Thyroid gland (tissue), 4 donors: ENCODE measurements at regions not wholly inside any gene's neighbourhood (a gene's known extent, or its start where the extent isn't known, plus 50 kb on each side); places are given as distances from the start of the nearest gene placed in this dataset.

Experiments
- DNase-seq, 2 donors: peaks; one replicate each; pipeline ENCODE4 v3.0.0-alpha.2; 2019
- H3K27ac ChIP-seq, 3 donors: fragments of 200-600 bp; sonication (generic); 1 replicate in 2 of 3; 2 replicates in 1 of 3; pipeline ENCODE4 v1.5.1; 2016 to 2019; ENCODE audit warnings: mild to moderate bottlenecking in 1 of 3, moderate library complexity in 1 of 3
- H3K27me3 ChIP-seq: fragments of 200-600 bp; sonication (generic); one replicate; pipeline ENCODE4 v1.5.1; 2019
- H3K36me3 ChIP-seq, 2 donors: fragments of 200-600 bp; sonication (generic); one replicate each; pipeline ENCODE4 v1.5.1; 2016 to 2019
- H3K4me1 ChIP-seq, 2 donors: fragments of 200-600 bp; sonication (generic); one replicate each; pipeline ENCODE4 v1.5.1; 2017 to 2019
- H3K4me3 ChIP-seq, 3 donors: fragments of 200-600 bp; sonication (generic); replicated peaks in 1 of 3; 1 replicate in 2 of 3; 2 replicates in 1 of 3; pipeline ENCODE4 v1.5.1; 2016; ENCODE audit warnings: mild to moderate bottlenecking in 1 of 3
- H3K9me3 ChIP-seq: fragments of 200-600 bp; sonication (generic); one replicate; pipeline ENCODE4 v1.5.1; 2017
- POLR2A ChIP-seq, 2 donors: fragments of 450-650 bp; IDR thresholded peaks; one replicate each; pipeline ENCODE4 v1.6.1; 2017; ENCODE audit warnings: antibody characterized with exemption in 2 of 2, mild to moderate bottlenecking in 2 of 2, moderate library complexity in 1 of 2
- WGBS, 2 donors: methylation state at CpG; one replicate each; pipeline ENCODE4 v1.1.5; 2017; 5-methylcytosine and 5-hydroxymethylcytosine counted together
- intact Hi-C: fragments of 100-400 bp; cut with DNase I; formaldehyde crosslinking; loops from one replicate; pipeline ENCODE4 v1.15.1; 2023
- TF ChIP-seq, protein P1 (sequence below), 6 experiments: fragments of 200-600 bp in 3 of 6; fragments of 450-650 bp in 3 of 6; sonication (generic) in 3 of 6; IDR thresholded peaks; one replicate each; pipeline ENCODE4 v1.5.1; 2016 to 2019; ENCODE audit warnings: antibody characterized with exemption in 6 of 6, mild to moderate bottlenecking in 2 of 6, inconsistent platforms in 1 of 6, moderate library complexity in 1 of 6

- Histone ChIP-seq H3K4me3 (no peak overlapping the region), H3K27me3 (no peaks in the 10 kb centered on the region), H3K36me3 (no peaks in the 10 kb centered on the region), H3K9me3 (no peaks in the 10 kb centered on the region), H3K4me1 (no peaks in the 10 kb centered on the region), H3K27ac (no peak overlapping the region)
- TF ChIP-seq, protein P1, sequence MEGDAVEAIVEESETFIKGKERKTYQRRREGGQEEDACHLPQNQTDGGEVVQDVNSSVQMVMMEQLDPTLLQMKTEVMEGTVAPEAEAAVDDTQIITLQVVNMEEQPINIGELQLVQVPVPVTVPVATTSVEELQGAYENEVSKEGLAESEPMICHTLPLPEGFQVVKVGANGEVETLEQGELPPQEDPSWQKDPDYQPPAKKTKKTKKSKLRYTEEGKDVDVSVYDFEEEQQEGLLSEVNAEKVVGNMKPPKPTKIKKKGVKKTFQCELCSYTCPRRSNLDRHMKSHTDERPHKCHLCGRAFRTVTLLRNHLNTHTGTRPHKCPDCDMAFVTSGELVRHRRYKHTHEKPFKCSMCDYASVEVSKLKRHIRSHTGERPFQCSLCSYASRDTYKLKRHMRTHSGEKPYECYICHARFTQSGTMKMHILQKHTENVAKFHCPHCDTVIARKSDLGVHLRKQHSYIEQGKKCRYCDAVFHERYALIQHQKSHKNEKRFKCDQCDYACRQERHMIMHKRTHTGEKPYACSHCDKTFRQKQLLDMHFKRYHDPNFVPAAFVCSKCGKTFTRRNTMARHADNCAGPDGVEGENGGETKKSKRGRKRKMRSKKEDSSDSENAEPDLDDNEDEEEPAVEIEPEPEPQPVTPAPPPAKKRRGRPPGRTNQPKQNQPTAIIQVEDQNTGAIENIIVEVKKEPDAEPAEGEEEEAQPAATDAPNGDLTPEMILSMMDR (IDR thresholded peaks at IDR 0.05): no peak
- TF ChIP-seq POLR2A (IDR thresholded peaks at IDR 0.05): no peak
- 93 to 98% methylated on average over 2 of the region's 2 CpGs for WGBS, 2 donors
- no peak for DNase-seq
- intact Hi-C loops: no loop called here
Observed at GRCh38 chr16:72264771-72265170, 92.8 kb upstream of the PMFBP1 start.

GRCh38 chr16:72262711-72263110, 90.8 kb upstream of the PMFBP1 start:
- Histone ChIP-seq H3K4me1 (no peaks in the 10 kb centered on the region), H3K36me3 (no peaks in the 10 kb centered on the region), H3K27ac (no peak overlapping the region), H3K27me3 (no peaks in the 10 kb centered on the region), H3K4me3 (no peak overlapping the region), H3K9me3 (no peaks in the 10 kb centered on the region)
- WGBS, 2 donors: 67 to 72% methylated on average over 1 of the region's 1 CpG
- intact Hi-C loops: no loop called here
- DNase-seq: no peak
- TF ChIP-seq, protein P1 (IDR thresholded peaks at IDR 0.05): no peak
- TF ChIP-seq POLR2A (IDR thresholded peaks at IDR 0.05): no peak

DNA sequence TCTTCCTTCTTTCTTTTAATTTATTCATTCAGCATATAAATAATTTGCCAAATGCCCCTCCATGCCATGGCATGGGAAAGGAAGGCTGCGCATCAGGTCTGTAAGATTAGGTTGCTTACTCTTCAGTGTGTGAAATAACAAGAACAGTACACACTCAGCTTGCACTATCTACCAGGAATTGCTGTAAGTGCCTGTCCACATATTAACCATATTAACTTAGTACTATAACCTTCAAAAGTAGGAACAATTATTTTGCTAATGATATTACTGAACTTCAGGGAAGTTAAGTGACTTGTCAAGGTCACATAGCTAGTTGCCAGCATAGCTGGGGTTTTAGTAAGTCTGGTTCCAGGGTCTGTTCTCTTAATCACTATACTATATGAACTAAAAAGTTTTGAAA, 89.2 kb upstream of the PMFBP1 start:
- TF ChIP-seq, protein P1 (IDR thresholded peaks at IDR 0.05): no peak
- TF ChIP-seq POLR2A (IDR thresholded peaks at IDR 0.05): no peak
- no peaks in the 10 kb centered on the region for H3K36me3 ChIP-seq

DNA sequence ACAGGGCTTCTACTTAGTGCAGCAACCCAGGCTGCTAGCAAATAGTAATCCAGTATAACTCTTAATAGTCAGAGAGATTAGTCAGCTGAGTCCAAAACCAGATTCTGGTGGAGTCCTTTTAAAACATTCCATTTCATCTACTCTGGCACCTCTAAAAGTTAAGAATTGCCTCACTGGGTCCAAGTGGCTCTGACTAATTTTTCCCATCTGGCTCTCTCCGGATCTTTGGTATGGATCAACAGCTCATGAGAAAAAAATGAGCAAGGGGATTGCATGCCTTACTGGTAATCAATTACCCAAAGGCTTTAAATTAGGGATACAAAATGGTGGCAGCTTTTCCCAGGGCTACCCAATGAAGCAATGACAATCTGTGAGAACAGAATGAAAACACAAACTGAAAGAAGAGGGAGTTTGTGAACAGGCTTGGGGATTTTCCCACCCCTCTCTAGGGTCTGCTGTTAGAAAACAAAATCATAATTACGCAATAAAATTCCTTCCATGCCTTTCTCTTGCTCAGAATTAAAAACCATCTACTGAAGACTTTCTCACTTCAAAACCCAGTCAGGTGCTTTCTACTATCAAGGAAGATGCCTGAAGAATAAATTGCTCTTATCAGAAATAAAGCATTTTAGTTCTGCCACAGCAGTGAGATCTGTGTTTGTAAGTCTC, 84.6 kb upstream of the PMFBP1 start:
- DNase-seq: no peak
- intact Hi-C loops: no loop called here

More for the DNA sequence above, 89.2 kb upstream of the PMFBP1 start:
- Histone ChIP-seq H3K9me3 (no peaks in the 10 kb centered on the region), H3K4me3 (no peak overlapping the region), H3K27me3 (no peaks in the 10 kb centered on the region), H3K27ac (no peak overlapping the region), H3K4me1 (no peaks in the 10 kb centered on the region)
- 97 to 100% methylated on average over 1 of the region's 1 CpG for WGBS, 2 donors
- DNase-seq: no peak
- intact Hi-C loops: no loop called here

GRCh38 chr16:72255786-72256185, 83.8 kb upstream of the PMFBP1 start:
- no peaks in the 10 kb centered on the region for H3K9me3 ChIP-seq
- WGBS, 2 donors: 95 to 100% methylated on average over 1 of the region's 1 CpG
- H3K4me3 ChIP-seq: no peak overlapping the region
- intact Hi-C loops: no loop called here
- H3K27ac ChIP-seq: no peak overlapping the region
- TF ChIP-seq POLR2A (IDR thresholded peaks at IDR 0.05): no peak
- TF ChIP-seq, protein P1 (IDR thresholded peaks at IDR 0.05): no peak
- H3K36me3 ChIP-seq: no peaks in the 10 kb centered on the region
- no peaks in the 10 kb centered on the region for H3K4me1 ChIP-seq
- DNase-seq: no peak
- no peaks in the 10 kb centered on the region for H3K27me3 ChIP-seq

More for the DNA sequence above, 84.6 kb upstream of the PMFBP1 start:
- Histone ChIP-seq H3K27ac (no peak overlapping the region), H3K4me3 (no peak overlapping the region), H3K36me3 (no peaks in the 10 kb centered on the region), H3K4me1 (no peaks in the 10 kb centered on the region), H3K27me3 (no peaks in the 10 kb centered on the region), H3K9me3 (no peaks in the 10 kb centered on the region)
- WGBS, 2 donors: 67 to 76% methylated on average over 2 of the region's 2 CpGs
- TF ChIP-seq POLR2A (IDR thresholded peaks at IDR 0.05): no peak
- TF ChIP-seq, protein P1 (IDR thresholded peaks at IDR 0.05): no peak
